Stimulated activated effector memory CD8-positive, alpha-beta T cell treated with anti-CD3 and anti-CD28 coated beads, Interleukin-12 subunit alpha, Interleukin-12 subunit beta, amount 100 ng/mL, for 72 hours (primary cell): ENCODE measurements at regions not wholly inside any gene's neighbourhood (a gene's known extent, or its start where the extent isn't known, plus 50 kb on each side); places are given as distances from the start of the nearest gene placed in this dataset.
"Not testable (repeated sequence)": the region's sequence is repeated elsewhere in the genome, so short reads cannot be mapped to it uniquely, and the experiment has no call there.

Experiments
- ATAC-seq: fragments of 150-1000 bp; cut with Tn5 transposase; 2 replicates; pipeline ENCODE4 v1.10.0; 2021
- DNase-seq, 2 donors: peaks; one replicate each; pipeline ENCODE4 v3.0.0; 2021 to 2022; ENCODE audit warnings: low spot score in 2 of 2
- H3K27ac Mint-ChIP-seq: one replicate; pipeline ENCODE4 v1.8.0; 2022; ENCODE audit warnings: mild to moderate bottlenecking, mixed read lengths
- H3K36me3 Mint-ChIP-seq: one replicate; pipeline ENCODE4 v1.8.0; 2022; ENCODE audit warnings: mild to moderate bottlenecking, mixed read lengths
- H3K4me1 Mint-ChIP-seq: one replicate; pipeline ENCODE4 v1.8.0; 2022; ENCODE audit warnings: mixed read lengths
- H3K4me3 Mint-ChIP-seq: one replicate; pipeline ENCODE4 v1.8.0; 2022; ENCODE audit warnings: mild to moderate bottlenecking, mixed read lengths
- H3K9me3 Mint-ChIP-seq: one replicate; pipeline ENCODE4 v1.8.0; 2022; ENCODE audit warnings: mixed read lengths

DNA sequence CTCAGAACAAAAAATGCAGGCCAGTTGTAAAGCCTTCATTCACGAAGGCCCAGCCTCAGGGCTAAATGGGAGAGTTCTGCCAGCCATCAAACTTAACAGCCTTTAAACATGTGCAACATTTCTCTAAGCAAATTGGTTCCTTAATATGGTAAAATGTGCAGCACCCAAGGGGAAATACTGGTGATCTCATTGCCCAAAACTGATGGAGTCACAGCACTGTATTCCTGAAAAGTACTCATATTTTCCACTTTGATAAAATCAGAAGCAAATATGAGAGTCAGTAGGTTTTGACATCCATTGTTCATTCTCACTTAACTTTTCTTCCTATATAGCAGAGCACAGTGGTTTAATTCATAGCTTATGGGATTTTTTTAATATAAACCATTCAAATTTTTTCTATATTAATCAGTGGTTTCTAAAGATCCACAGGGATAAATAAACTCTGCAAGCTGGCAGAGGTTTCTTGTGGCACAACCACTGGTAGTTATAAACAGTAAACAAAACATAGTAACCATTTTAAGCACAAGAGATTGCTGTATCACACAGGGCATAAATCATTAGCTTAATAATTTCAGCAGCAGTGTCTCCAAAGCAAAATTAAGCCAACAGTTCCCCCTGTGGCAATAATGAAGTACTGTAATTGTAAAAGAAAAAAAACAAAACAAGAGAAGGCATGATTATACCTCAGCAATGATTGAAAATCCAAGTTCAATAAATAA is 106.9 kb upstream of the LYPLAL1 start:
- no peaks in the 10 kb centered on the region for H3K4me1 Mint-ChIP-seq
- H3K36me3 Mint-ChIP-seq = no peaks in the 10 kb centered on the region
- no peak for ATAC-seq
- H3K9me3 Mint-ChIP-seq = peaks cover 9% of the 10 kb centered on the region
- DNase-seq = no peak
- no peak overlapping the region for H3K4me3 Mint-ChIP-seq
- H3K27ac Mint-ChIP-seq = no peak overlapping the region

DNA sequence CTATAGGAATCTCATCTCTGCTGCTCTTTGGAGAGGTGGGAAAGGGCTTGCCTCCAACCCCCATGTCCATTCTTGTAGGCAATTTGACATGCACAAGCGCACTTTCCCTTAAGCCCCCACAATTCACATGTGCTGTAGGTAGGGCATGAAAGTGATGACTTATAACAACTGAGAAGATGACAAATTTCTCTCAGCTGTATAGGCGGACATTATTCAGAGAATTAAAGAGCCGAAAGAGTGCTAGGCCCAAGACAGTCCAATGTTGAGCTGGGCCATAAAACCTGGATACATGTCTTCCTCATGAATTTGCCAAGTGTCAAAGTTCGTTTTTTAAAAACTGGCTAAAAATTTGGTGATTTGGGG is 106.3 kb upstream of the LYPLAL1 start:
- DNase-seq = no peak
- no peak overlapping the region for H3K27ac Mint-ChIP-seq
- H3K36me3 Mint-ChIP-seq = no peaks in the 10 kb centered on the region
- no peak overlapping the region for H3K4me3 Mint-ChIP-seq
- H3K4me1 Mint-ChIP-seq = no peaks in the 10 kb centered on the region
- H3K9me3 Mint-ChIP-seq = peaks cover 9% of the 10 kb centered on the region
- ATAC-seq = no peak

DNA sequence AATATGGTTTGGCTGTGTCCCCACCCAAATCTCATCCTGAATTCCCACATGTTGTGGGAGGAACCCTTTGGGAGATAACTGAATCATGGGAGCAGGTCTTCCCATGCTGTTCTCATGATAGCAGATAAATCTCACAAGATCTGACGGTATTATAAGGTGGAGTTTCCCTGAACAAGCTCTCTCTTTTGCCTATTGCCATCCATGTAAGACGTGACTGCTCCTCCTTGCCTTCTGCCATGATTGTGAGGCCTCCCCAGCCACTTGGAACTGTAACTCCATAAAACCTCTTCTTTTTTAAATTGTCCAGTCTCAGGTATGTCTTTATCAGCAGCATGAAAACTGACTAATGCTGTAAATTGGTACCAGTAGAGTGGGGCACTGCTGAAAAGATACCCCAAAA is 103.3 kb upstream of the LYPLAL1 start:
- ATAC-seq, H3K36me3 Mint-ChIP-seq, DNase-seq, H3K4me3 Mint-ChIP-seq, H3K4me1 Mint-ChIP-seq, H3K27ac Mint-ChIP-seq, H3K9me3 Mint-ChIP-seq: not testable (repeated sequence)

DNA sequence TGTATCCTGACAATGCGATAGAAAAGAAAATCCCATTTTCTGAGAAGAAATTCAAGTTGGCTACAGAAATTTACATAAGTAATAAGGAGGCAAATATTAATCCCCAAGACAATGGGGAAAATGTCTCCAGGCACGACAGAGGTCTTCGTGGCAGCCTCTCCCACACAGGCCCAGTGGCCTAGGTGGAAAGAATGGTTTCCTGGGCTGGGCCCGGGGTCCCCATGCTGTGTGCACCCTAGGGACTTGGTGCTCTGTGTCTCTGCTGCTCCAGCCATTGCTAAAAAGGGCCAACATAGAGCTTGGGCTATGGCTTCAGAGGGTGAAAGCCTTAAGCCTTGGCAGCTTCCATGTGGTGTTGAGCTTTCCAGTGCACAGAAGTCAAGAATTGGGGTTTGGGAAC is 102.5 kb upstream of the LYPLAL1 start:
- no peaks in the 10 kb centered on the region for H3K36me3 Mint-ChIP-seq
- ATAC-seq = no peak
- H3K9me3 Mint-ChIP-seq = peaks cover 9% of the 10 kb centered on the region
- H3K4me3 Mint-ChIP-seq = no peak overlapping the region
- DNase-seq = no peak
- no peak overlapping the region for H3K27ac Mint-ChIP-seq
- H3K4me1 Mint-ChIP-seq = no peaks in the 10 kb centered on the region

DNA sequence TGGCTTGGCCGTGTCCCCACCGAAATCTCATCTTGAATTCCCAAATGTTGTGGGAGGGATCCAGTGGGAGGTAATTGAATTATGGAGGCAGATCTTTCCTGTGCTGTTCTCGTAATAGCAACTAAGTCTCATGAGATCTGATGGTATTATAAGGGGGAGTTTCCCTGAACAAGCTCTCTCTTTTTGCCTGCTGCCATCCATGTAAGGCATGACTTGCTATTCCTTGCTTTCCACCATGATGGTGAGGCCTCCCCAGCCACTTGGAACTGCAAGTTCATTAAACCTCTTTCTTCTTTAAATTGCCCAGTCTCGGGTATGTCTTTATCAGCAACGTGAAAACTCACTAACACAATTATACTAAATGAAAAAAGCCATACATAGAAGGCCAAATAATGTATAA is 101.3 kb upstream of the LYPLAL1 start:
- DNase-seq (no peak), ATAC-seq (no peak)
- Mint-ChIP-seq H3K36me3 (no peaks in the 10 kb centered on the region), H3K4me3 (no peak overlapping the region), H3K9me3 (peaks cover 9% of the 10 kb centered on the region), H3K27ac (no peak overlapping the region), H3K4me1 (no peaks in the 10 kb centered on the region)

DNA sequence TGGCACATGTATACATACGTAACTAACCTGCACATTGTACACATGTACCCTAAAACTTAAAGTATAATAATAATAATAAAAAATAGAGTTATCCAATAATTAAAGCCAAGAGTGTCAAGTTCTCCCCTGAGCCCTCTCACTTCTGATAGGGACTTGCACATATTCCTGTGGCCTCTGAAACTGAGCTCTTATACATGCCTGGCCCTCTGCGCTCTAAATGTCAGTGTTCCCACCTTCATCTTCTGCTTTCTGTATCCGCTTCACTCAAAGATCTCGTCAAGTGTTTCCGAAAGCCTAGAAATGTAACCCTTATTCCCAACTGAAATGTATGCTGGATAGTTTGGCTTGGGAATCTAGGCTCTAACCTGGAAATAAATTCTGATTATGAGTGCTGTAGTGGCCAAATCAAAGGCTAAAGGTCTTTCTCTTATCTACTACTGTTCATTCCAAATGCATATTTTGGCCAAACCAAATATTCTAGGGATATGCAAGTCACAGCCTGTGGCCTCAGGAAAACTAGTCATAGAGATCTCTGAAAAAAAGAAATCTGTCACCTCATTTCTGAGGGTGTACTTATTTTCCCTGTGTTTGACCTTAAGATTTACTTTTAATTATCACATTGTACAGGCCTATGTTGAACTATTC is 99.5 kb upstream of the LYPLAL1 start:
- Mint-ChIP-seq H3K4me3 (no peak overlapping the region), H3K27ac (no peak overlapping the region)
- DNase-seq = no peak

DNA sequence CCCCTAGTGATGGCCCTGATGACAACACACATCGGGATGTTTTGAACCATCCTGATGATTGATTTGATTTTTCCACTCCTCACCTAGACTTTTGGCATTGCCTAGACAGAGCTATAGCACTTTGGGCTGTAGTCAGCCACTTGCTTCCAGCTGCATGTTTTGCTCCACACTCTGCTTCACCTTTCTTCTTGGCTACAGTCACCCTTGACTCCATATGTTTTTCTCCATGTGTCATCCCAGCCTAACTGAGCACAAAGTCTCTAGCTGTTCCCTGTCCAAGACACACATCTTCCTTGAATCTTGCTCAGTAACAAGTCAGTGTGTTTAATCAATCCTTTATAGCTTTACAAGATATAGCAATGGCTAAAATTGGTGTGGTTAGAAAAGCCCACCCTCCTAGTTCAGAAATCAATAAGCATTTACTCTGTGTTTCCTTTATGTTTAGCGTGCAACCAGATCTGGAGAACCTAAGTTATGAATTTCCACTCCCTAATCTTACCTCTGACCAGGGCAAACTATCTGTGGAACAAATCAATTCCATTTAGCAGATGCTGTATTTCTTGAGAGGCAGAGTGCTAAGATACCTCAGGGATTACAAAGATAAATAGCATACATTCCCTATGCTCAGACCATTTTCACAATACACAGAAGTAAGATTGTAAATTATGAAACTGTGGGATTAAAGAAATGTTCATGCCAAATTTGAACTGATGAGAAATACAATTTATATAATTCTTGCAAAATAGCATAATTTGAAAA is 98.4 kb upstream of the LYPLAL1 start:
- Mint-ChIP-seq H3K27ac (no peak overlapping the region), H3K4me1 (no peaks in the 10 kb centered on the region), H3K36me3 (no peaks in the 10 kb centered on the region), H3K4me3 (no peak overlapping the region), H3K9me3 (peaks cover 14% of the 10 kb centered on the region)
- no peak for DNase-seq
- no peak for ATAC-seq

More for the DNA sequence above, 99.5 kb upstream of the LYPLAL1 start:
- H3K4me1 Mint-ChIP-seq = no peaks in the 10 kb centered on the region
- no peaks in the 10 kb centered on the region for H3K36me3 Mint-ChIP-seq
- no peak for ATAC-seq
- peaks cover 9% of the 10 kb centered on the region for H3K9me3 Mint-ChIP-seq

DNA sequence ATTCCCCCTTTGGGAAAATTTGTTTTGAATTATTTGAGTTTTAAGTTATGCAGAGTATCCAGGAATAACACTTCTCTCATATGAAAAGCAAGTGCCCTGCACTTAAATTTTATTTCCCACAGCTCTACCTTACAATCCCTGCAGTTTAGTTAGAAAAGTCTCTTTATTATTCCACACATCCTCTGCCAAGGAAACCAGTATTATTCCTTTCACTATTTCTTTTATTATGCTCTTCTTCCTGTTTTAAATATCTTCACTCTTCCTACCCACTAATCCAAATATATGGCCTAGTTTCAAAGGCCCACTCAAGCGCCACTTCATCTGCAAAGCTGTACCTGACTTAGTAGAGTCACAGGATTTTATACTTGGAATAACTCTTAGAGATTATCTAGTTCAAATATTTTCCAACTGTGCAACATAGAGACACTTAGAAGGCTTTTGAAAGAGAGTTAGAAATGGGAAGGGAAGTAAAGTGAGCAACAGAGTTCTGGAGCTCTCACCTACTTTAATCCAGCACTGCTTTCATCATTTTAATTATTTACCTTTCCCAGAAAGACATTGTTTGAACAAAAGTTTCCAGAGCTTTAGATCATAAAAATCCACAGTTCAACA is 97.2 kb upstream of the LYPLAL1 start:
- H3K4me3 Mint-ChIP-seq = no peak overlapping the region
- no peaks in the 10 kb centered on the region for H3K4me1 Mint-ChIP-seq
- ATAC-seq = no peak
- no peak for DNase-seq
- H3K36me3 Mint-ChIP-seq = no peaks in the 10 kb centered on the region
- peaks cover 7% of the 10 kb centered on the region for H3K9me3 Mint-ChIP-seq
- no peak overlapping the region for H3K27ac Mint-ChIP-seq

DNA sequence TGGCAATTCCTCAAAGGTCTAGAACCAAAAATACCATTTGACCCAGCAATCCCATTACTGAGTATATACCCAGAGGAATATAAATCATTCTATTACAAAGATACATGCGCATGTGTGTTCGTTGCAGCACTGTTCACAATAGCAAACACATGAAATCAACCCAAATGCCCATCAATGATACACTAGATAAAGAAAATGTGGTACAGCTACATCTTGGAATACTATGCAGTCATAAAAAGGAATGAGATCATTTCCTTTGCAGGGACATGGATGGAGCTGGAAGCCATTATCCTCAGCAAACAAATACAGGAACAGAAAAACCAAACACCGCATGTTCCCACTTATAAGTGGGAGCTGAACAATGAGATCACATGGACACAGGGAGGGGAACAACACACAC is 95.9 kb upstream of the LYPLAL1 start:
- not testable (repeated sequence) for H3K27ac Mint-ChIP-seq, ATAC-seq, DNase-seq, H3K36me3 Mint-ChIP-seq, H3K4me1 Mint-ChIP-seq, H3K9me3 Mint-ChIP-seq, H3K4me3 Mint-ChIP-seq

DNA sequence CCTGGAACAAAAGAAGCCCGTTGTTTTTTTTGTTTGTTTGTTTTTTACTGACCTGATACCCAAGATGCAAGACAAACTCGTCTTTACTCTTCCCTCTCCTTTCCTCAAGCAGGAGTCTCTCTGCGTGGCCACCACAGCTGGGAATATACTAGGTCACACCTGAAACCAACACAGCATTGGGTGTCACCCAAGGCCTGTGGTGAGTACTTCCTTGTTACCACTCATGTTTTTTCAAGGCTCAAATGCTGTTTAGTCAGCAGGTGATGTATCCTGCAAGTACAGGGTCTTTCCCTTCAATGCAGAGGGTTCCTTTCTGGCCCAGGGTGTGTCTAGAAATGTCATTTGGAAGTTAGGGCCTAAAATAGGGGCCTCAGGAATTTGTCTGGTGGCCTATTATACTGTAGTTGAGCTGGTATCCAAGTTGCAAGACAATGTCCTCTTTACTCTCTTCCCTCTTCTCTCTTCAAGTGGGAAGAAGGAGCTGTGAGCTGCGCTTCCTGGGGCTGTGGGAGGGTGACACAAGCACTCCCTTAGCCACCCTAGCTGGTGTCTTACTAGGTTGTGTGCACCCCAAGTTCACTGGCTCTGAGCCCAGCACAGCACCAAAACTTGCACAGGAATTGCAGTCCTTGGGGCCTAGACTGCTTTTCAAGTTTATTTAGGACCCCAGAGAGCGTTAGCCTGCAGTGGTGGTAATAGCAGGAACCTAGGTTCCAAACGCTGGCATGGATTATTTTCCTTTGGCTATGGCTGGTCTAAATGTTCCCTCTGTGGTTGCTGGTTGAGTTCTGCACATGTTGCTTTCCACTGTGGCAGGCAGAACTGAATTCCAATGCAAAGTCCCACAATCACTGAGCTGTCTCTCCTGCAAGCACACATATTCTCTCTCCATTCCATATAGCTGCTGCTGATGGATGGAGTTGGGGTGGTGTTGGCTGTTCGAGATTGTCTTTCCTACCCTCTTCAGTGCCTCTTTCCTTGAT is 91.4 kb upstream of the LYPLAL1 start:
- peaks cover 11% of the 10 kb centered on the region for H3K9me3 Mint-ChIP-seq
- H3K27ac Mint-ChIP-seq = no peak overlapping the region
- H3K4me1 Mint-ChIP-seq = no peaks in the 10 kb centered on the region
- H3K4me3 Mint-ChIP-seq = no peak overlapping the region
- DNase-seq (no peak), ATAC-seq (no peak)
- no peaks in the 10 kb centered on the region for H3K36me3 Mint-ChIP-seq

DNA sequence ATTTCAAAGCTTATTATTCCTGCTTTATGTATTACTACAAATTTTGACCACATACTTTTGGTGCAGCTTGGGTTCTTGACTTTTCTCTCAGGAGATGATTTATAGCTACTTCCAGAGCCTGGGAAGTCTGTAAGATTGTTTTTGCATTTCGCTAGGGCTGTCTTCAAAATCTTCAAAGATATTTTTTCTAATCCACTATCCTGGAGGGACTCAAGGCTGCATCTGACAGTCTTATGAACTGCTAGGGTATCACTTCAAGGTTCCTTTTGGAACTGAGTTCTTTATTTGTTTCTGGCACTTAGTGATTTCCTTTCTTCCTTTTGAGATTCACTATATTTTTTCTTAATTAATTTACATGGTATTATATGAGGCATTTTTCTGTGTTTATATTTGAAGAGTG is 90.0 kb upstream of the LYPLAL1 start:
- Mint-ChIP-seq H3K27ac (no peak overlapping the region), H3K4me1 (no peaks in the 10 kb centered on the region), H3K36me3 (no peaks in the 10 kb centered on the region), H3K9me3 (peaks cover 8% of the 10 kb centered on the region), H3K4me3 (no peak overlapping the region)
- no peak for DNase-seq
- ATAC-seq = no peak

DNA sequence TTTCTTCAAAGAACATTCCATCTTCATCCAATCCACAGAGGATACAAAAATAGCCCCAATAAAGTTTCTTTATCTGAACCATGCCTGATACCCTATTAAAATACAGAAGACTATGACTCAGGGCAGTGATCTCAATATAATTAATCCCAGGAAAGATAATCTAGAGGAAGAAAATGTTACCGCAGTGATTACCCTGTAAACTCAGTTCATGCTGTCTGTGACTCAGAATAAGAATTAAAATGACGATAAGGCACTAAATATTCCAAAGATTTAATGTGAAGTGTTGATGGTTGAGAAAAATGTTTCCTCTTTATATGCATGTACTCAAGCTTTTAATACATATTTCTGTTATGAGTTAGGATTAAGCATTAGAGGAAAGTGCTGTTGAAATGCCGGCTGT is 88.6 kb upstream of the LYPLAL1 start:
- ATAC-seq (no peak), DNase-seq (no peak)
- H3K36me3 Mint-ChIP-seq = no peaks in the 10 kb centered on the region
- peaks cover 3% of the 10 kb centered on the region for H3K9me3 Mint-ChIP-seq
- H3K27ac Mint-ChIP-seq = no peak overlapping the region
- no peaks in the 10 kb centered on the region for H3K4me1 Mint-ChIP-seq
- no peak overlapping the region for H3K4me3 Mint-ChIP-seq

DNA sequence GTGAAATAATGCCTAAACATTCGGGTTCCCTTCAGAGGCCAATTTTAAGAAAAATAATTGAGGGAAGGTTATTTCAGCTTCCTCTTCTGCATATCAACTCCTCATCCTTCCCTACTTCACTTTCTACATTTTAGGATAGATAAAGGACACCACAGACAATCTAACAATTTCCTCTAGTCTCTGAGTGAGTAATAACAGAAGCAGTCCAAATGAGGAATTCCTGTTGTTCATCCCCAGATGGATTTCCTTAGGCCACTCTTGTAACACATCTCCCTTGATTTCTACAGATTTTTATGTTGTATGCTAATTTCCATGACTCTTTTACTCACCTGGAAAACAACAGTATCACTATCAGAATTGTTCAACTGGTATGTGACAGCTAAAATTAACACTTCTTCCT is 87.7 kb upstream of the LYPLAL1 start:
- Mint-ChIP-seq H3K9me3 (peaks cover 3% of the 10 kb centered on the region), H3K36me3 (no peaks in the 10 kb centered on the region), H3K4me3 (no peak overlapping the region), H3K4me1 (no peaks in the 10 kb centered on the region), H3K27ac (no peak overlapping the region)
- DNase-seq = no peak
- ATAC-seq = no peak

DNA sequence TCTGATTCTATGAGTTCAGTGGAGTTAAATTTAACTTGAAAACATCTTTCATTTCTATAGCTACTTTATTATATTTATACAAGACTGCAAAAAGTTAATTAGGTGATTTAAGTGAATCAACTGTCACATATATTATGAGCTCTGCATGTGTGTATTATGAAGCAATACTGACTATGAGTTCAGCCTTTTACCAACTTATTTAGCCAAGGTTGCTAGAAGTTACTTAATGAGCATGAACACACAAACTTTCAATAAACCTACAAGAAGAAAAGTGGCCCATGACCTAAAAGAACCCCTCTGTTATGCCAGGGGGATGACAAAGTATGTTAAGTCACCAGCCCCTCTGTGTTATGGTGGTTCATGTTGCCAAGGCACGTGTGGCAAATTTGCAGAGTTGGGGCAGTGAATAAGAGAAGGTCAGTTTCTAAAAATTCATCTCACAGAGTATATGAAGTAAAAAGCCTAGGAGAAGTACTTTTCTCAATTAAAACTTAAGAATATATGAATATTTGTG is 86.7 kb upstream of the LYPLAL1 start:
- Mint-ChIP-seq H3K4me1 (no peaks in the 10 kb centered on the region), H3K4me3 (no peak overlapping the region), H3K27ac (no peak overlapping the region), H3K36me3 (no peaks in the 10 kb centered on the region), H3K9me3 (peaks cover 9% of the 10 kb centered on the region)
- no peak for DNase-seq
- no peak for ATAC-seq
